ENCODE measurements at regions not wholly inside any gene's neighbourhood (a gene's known extent, or its start where the extent isn't known, plus 50 kb on each side); places are given as distances from the start of the nearest gene placed in this dataset.

GRCh38 chr5:91851670-91852069 is 468.6 kb upstream of the ARRDC3 start:
- TF ChIP-seq, protein P1, sequence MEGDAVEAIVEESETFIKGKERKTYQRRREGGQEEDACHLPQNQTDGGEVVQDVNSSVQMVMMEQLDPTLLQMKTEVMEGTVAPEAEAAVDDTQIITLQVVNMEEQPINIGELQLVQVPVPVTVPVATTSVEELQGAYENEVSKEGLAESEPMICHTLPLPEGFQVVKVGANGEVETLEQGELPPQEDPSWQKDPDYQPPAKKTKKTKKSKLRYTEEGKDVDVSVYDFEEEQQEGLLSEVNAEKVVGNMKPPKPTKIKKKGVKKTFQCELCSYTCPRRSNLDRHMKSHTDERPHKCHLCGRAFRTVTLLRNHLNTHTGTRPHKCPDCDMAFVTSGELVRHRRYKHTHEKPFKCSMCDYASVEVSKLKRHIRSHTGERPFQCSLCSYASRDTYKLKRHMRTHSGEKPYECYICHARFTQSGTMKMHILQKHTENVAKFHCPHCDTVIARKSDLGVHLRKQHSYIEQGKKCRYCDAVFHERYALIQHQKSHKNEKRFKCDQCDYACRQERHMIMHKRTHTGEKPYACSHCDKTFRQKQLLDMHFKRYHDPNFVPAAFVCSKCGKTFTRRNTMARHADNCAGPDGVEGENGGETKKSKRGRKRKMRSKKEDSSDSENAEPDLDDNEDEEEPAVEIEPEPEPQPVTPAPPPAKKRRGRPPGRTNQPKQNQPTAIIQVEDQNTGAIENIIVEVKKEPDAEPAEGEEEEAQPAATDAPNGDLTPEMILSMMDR (IDR thresholded peaks at IDR 0.05; ENCODE audit: insufficient read depth, low read depth, low read length) = no peak
- H3K4me3 ChIP-seq (ENCODE audit: low read depth, low read length) = no peak overlapping the region
- DNase-seq (ENCODE audit: low read depth) = no peak

GRCh38 chr5:91850031-91850430 is 466.9 kb upstream of the ARRDC3 start:
- TF ChIP-seq, protein P1 (IDR thresholded peaks at IDR 0.05; ENCODE audit: insufficient read depth, low read depth, low read length) = no peak
- no peak for DNase-seq (ENCODE audit: low read depth)
- no peak overlapping the region for H3K4me3 ChIP-seq (ENCODE audit: low read depth, low read length)

GRCh38 chr5:91849069-91849468 is 466.0 kb upstream of the ARRDC3 start:
- DNase-seq (ENCODE audit: low read depth) = no peak
- TF ChIP-seq, protein P1 (IDR thresholded peaks at IDR 0.05; ENCODE audit: insufficient read depth, low read depth, low read length) = no peak

DNA sequence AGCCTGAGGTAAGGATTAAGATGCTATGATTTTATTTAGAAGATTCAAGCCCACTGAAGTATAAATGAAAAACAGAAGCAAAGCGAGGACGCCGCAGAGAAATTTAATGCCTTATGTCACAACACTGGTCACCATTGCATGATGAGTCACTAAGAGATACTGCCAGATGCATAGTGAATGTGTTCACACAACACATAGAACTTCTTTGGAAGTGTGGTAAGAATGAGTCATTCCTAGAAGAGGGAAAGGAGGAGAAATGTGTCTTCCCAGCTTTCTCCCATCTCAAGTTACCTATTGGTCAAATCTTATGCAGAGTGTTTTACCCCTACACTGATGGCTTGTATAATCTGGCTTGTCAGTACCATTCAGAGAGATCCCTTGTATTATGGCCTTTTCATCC is 465.3 kb upstream of the ARRDC3 start:
- peak; percentile 54 for DNase-seq (ENCODE audit: low read depth)
- TF ChIP-seq, protein P1 (IDR thresholded peaks at IDR 0.05; ENCODE audit: insufficient read depth, low read depth, low read length) = no peak
- no peak overlapping the region for H3K4me3 ChIP-seq (ENCODE audit: low read depth, low read length)

More at GRCh38 chr5:91849069-91849468, 466.0 kb upstream of the ARRDC3 start:
- no peak overlapping the region for H3K4me3 ChIP-seq (ENCODE audit: low read depth, low read length)

GRCh38 chr5:91841423-91841822 is 458.3 kb upstream of the ARRDC3 start:
- H3K4me3 ChIP-seq (ENCODE audit: low read depth, low read length) = no peak overlapping the region
- no peak for DNase-seq (ENCODE audit: low read depth)
- TF ChIP-seq, protein P1 (IDR thresholded peaks at IDR 0.05; ENCODE audit: insufficient read depth, low read depth, low read length) = no peak

DNA sequence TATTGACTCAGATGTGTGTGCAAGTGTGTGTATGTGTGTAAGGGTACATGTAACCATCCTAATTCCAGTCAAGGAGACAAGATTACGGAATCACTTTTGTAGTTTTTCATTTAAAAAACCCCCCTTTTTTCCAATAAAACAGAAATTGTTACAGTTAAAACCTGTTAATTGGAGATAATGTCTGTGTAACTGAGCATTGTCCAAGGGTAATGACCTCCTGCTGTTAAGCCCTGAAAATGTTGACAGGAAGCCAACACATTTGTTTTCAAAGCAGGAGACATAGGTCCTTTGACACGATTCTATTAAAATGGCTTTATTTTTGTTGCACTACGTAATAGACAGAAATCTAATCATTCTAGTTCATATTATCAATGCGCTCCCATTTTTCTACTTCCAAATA is 457.3 kb upstream of the ARRDC3 start:
- DNase-seq (ENCODE audit: low read depth) = no peak
- H3K4me3 ChIP-seq (ENCODE audit: low read depth, low read length) = no peak overlapping the region
- TF ChIP-seq, protein P1 (IDR thresholded peaks at IDR 0.05; ENCODE audit: insufficient read depth, low read depth, low read length) = no peak

DNA sequence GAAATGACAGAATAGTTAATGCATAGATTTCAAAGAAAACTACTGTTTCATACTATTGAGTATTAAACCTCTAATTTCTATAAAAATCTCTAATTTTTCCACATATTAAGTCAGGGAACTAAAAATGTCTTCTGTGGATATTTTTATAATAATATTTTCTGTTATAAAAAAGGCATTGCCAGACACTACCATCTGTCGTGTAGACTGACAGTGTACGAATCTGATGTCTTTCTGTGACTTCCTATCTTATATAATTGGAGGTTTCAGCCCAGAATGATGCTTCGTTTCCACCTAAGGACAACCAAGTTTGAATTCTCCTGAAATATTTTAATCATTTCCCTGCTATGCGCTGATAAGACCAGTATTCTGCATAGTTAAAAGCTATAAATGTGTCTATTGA is 456.6 kb upstream of the ARRDC3 start:
- DNase-seq (ENCODE audit: low read depth) = no peak
- TF ChIP-seq, protein P1 (IDR thresholded peaks at IDR 0.05; ENCODE audit: insufficient read depth, low read depth, low read length) = no peak
- no peak overlapping the region for H3K4me3 ChIP-seq (ENCODE audit: low read depth, low read length)
